ENCODE measurements at regions not wholly inside any gene's neighbourhood (a gene's known extent, or its start where the extent isn't known, plus 50 kb on each side); places are given as distances from the start of the nearest gene placed in this dataset.

DNA sequence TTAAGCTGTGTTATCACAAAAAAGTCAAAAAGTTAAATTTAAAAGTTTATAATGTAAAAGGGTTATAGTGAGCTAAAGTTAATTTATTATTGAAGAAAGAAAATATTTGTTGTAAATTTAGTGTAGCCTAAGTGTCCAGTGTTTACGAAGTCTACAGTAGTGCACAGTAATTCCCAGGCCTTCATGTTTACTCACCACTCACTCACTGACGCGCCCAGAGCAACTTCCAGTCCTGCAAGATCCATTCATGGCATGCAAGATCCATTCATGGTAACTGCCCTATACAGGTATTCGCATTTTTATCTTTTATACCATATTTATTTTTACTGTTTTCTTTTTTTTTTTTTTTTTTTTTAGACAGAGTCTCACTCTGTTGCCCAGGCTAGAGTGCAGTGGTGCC is 69.5 kb downstream of the TPRA1 start:
- Mint-ChIP-seq H3K4me3 (ENCODE audit: unreplicated experiment) (no peak overlapping the region), H3K9me3 (ENCODE audit: unreplicated experiment) (no peaks in the 10 kb centered on the region), H3K27ac (ENCODE audit: unreplicated experiment) (no peak overlapping the region), H3K27me3 (ENCODE audit: unreplicated experiment) (peaks cover 2% of the 10 kb centered on the region), H3K4me1 (ENCODE audit: unreplicated experiment) (no peaks in the 10 kb centered on the region), H3K36me3 (ENCODE audit: low read depth, unreplicated experiment) (no peaks in the 10 kb centered on the region)
- TF ChIP-seq, protein P1, sequence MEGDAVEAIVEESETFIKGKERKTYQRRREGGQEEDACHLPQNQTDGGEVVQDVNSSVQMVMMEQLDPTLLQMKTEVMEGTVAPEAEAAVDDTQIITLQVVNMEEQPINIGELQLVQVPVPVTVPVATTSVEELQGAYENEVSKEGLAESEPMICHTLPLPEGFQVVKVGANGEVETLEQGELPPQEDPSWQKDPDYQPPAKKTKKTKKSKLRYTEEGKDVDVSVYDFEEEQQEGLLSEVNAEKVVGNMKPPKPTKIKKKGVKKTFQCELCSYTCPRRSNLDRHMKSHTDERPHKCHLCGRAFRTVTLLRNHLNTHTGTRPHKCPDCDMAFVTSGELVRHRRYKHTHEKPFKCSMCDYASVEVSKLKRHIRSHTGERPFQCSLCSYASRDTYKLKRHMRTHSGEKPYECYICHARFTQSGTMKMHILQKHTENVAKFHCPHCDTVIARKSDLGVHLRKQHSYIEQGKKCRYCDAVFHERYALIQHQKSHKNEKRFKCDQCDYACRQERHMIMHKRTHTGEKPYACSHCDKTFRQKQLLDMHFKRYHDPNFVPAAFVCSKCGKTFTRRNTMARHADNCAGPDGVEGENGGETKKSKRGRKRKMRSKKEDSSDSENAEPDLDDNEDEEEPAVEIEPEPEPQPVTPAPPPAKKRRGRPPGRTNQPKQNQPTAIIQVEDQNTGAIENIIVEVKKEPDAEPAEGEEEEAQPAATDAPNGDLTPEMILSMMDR (IDR thresholded peaks at IDR 0.05; ENCODE audit: unreplicated experiment), result no peak
- no peak for DNase-seq (ENCODE audit: low spot score)

DNA sequence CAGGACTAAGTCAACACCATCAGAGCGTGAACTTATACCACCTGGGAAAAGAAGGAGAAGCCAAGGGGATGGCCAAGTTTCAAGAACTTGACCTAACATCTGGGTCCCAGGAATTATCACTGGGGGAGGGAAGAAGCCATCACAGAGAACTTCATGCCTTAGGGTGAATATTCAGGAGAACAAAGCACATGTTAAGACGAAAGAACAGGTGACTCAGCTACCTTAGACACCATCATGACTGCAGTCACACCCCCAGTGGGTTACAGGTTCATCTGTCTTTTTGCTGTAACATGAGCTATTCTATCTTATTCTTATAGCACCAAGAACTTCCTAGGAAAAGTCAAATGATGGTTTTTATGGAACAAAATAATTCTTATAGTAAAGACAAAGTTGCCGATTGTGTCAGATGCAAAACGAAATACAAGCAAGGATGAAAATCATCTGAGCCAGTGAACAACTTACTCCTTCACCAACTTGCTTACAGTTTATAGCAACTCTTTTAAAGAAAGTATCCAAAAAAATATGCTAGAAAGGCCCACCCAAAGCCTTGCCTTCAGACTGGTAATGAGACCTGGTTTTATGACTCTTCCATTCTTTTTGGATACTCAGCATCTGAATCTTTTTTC is 72.0 kb downstream of the TPRA1 start:
- H3K27ac Mint-ChIP-seq (ENCODE audit: unreplicated experiment), result no peak overlapping the region
- TF ChIP-seq, protein P1 (IDR thresholded peaks at IDR 0.05; ENCODE audit: unreplicated experiment), result no peak
- H3K4me3 Mint-ChIP-seq (ENCODE audit: unreplicated experiment), result no peak overlapping the region
- DNase-seq (ENCODE audit: low spot score), result no peak
- no peaks in the 10 kb centered on the region for H3K9me3 Mint-ChIP-seq (ENCODE audit: unreplicated experiment)
- no peaks in the 10 kb centered on the region for H3K4me1 Mint-ChIP-seq (ENCODE audit: unreplicated experiment)
- peaks cover 2% of the 10 kb centered on the region for H3K27me3 Mint-ChIP-seq (ENCODE audit: unreplicated experiment)
- no peaks in the 10 kb centered on the region for H3K36me3 Mint-ChIP-seq (ENCODE audit: low read depth, unreplicated experiment)

DNA sequence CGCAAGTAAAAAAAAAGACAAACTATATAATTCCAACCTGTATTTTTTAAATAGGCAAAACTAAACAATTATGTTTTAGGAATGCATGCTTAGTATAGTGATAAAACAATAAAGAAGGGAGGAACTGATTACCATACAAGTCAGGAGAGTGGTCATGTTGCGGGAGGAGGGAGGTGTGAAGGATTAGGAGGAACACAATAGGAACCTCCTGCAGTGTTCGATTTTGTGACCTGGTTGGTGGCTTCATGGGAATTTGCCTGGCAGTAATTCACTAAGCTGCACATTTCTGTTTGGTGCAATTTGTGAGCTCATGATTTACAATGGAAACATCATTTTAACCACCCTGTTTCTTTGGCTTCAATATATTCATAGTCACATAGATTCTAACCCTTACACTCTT is 78.3 kb downstream of the TPRA1 start:
- Mint-ChIP-seq H3K27me3 (ENCODE audit: unreplicated experiment) (peaks cover under 1% of the 10 kb centered on the region), H3K9me3 (ENCODE audit: unreplicated experiment) (no peaks in the 10 kb centered on the region), H3K4me3 (ENCODE audit: unreplicated experiment) (no peak overlapping the region), H3K4me1 (ENCODE audit: unreplicated experiment) (no peaks in the 10 kb centered on the region), H3K27ac (ENCODE audit: unreplicated experiment) (no peak overlapping the region), H3K36me3 (ENCODE audit: low read depth, unreplicated experiment) (no peaks in the 10 kb centered on the region)
- TF ChIP-seq, protein P1 (IDR thresholded peaks at IDR 0.05; ENCODE audit: unreplicated experiment), result no peak
- no peak for DNase-seq (ENCODE audit: low spot score)

DNA sequence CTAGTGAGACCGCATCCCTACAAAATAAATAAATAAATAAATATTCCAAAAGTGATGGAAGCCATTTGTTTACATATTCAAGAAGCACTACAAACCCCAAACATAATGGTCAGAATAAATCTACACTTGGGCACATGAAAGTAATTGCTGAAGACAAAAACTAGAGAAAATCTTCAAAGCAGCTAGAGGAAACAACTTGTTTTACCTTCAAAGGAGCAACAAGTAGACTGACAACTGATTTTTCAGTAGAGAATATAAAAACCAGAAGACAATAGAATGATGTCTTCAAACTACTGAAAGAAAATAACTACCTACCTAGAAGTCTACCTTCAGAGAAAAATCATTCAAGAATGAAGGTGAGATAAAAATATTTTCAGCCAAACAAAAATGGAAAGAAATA is 89.4 kb downstream of the TPRA1 start:
- no peak for DNase-seq (ENCODE audit: low spot score)
- TF ChIP-seq, protein P1 (IDR thresholded peaks at IDR 0.05; ENCODE audit: unreplicated experiment), result no peak
- Mint-ChIP-seq H3K27me3 (ENCODE audit: unreplicated experiment) (no peaks in the 10 kb centered on the region), H3K36me3 (ENCODE audit: low read depth, unreplicated experiment) (no peaks in the 10 kb centered on the region), H3K27ac (ENCODE audit: unreplicated experiment) (no peak overlapping the region), H3K4me1 (ENCODE audit: unreplicated experiment) (no peaks in the 10 kb centered on the region), H3K9me3 (ENCODE audit: unreplicated experiment) (peaks cover 5% of the 10 kb centered on the region), H3K4me3 (ENCODE audit: unreplicated experiment) (no peak overlapping the region)

DNA sequence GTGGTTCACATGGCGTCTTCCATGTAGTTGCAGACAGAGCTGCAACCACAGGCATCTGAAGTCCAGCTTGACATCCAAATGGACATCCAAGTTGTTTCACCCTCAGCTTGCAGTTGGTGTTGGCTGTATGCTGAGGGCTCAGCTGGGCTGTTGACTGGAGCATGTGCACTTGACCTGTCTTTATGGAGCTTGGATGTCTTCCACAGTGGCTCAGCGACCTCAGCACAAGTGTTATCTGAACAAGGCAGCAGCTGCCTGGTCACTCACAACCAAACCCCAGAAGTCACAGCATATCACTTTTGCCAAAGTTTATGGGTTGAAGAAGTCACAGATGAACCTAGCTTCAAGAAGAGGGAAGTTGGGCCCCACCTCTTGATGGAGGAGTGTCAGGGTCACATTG is 92.9 kb downstream of the TPRA1 start:
- H3K36me3 Mint-ChIP-seq (ENCODE audit: low read depth, unreplicated experiment), result no peaks in the 10 kb centered on the region
- H3K27ac Mint-ChIP-seq (ENCODE audit: unreplicated experiment), result no peak overlapping the region

More for the DNA sequence above, 92.9 kb downstream of the TPRA1 start:
- no peak for DNase-seq (ENCODE audit: low spot score)
- TF ChIP-seq, protein P1 (IDR thresholded peaks at IDR 0.05; ENCODE audit: unreplicated experiment), result no peak
- Mint-ChIP-seq H3K4me3 (ENCODE audit: unreplicated experiment) (no peak overlapping the region), H3K4me1 (ENCODE audit: unreplicated experiment) (no peaks in the 10 kb centered on the region), H3K27me3 (ENCODE audit: unreplicated experiment) (peaks cover under 1% of the 10 kb centered on the region), H3K9me3 (ENCODE audit: unreplicated experiment) (peaks cover 5% of the 10 kb centered on the region)

All from endothelial cell (in vitro differentiated cells).